Epithelial cell of esophagus (primary cell): ENCODE measurements at regions not wholly inside any gene's neighbourhood (a gene's known extent, or its start where the extent isn't known, plus 50 kb on each side); places are given as distances from the start of the nearest gene placed in this dataset.
"Not testable (repeated sequence)": the region's sequence is repeated elsewhere in the genome, so short reads cannot be mapped to it uniquely, and the experiment has no call there.

ENCODE experiments used
- DNase-seq: peaks from one replicate; pipeline ENCODE4 v3.0.0; 2010; ENCODE audit warnings: low read depth
- H3K4me3 ChIP-seq: 2 replicates; pipeline ENCODE4 v1.5.1; 2011; ENCODE audit warnings: mild to moderate bottlenecking, low read length, control low read depth
- CTCF ChIP-seq: IDR thresholded peaks from 2 replicates; pipeline ENCODE4 v1.5.1; 2011; ENCODE audit warnings: low read depth, mild to moderate bottlenecking, low read length, control low read depth, inconsistent platforms; ENCODE audit not compliant: insufficient read depth; ENCODE audit errors: missing control alignments

DNA sequence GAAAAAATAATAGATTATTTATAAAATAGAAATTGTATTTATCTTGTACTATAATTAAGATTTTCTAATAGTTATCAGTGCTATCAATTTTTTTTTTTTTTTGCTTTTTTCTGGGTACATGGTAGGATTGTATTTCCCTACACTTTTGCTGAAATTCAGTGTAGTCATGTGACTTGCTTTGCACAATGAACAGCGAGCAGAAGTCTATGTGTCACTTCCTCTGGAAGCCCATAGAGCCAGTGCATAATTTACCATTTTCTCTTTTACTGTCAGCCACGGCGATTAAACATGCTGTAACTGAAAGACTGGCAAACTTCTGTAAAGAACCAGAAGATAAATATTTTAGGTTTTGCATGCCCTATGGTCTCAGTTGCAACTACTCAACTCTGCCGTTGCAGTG lies 80.8 kb upstream of the PPP1R12A start:
- no peak for TF ChIP-seq CTCF
- H3K4me3 ChIP-seq: no peak overlapping the region
- no peak for DNase-seq

DNA sequence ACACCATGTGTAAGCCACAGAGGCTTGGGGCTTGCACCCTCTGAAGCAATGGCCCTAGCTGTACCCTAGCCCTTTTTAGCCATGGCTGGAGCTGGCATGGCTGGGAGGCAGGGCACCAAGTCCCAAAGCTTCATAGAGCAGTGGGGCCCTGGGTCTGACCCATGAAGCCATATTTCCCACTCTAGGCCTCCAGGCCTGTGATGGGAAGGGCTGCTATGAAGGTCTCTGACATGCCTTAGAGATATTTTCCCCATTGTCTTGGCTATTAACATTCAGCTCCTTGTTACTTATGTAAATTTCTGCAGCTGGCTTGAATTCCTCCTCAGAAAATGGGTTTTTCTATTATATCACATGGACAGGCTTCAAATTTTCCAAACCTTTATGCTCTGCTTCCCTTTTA lies 68.8 kb upstream of the PPP1R12A start:
- DNase-seq, H3K4me3 ChIP-seq: not testable (repeated sequence)

- no peak for TF ChIP-seq CTCF
- H3K4me3 ChIP-seq: no peak overlapping the region
- DNase-seq: peak; percentile 71
These were observed 66.7 kb upstream of the PPP1R12A start for GRCh38 chr12:80001562-80001961.

DNA sequence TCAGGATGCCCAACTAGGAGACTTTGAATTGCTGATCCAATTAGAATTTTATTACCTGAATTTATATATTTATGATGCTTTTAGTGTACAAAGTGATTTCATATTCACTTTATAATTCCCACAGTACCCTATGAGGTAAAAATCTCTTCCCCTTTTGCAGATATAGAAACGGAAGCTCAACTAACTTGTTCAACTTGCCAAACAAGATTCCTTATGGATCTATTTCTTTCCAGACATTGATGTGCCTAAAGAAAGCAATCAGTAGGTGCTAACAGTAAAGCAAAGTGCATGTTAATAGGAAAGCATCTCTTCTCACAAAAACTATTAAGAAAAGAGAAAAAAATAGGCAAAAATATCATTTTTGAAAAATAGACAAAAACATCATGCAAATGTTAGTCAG lies 65.9 kb upstream of the PPP1R12A start:
- no peak for TF ChIP-seq CTCF
- no peak overlapping the region for H3K4me3 ChIP-seq
- peak; percentile 45 for DNase-seq

GRCh38 chr12:79998554-79998953 lies 63.7 kb upstream of the PPP1R12A start:
- H3K4me3 ChIP-seq: no peak overlapping the region
- no peak for DNase-seq
- no peak for TF ChIP-seq CTCF

- H3K4me3 ChIP-seq: no peak overlapping the region
- no peak for DNase-seq
- no peak for TF ChIP-seq CTCF
These were observed 62.3 kb upstream of the PPP1R12A start for GRCh38 chr12:79997096-79997791.

DNA sequence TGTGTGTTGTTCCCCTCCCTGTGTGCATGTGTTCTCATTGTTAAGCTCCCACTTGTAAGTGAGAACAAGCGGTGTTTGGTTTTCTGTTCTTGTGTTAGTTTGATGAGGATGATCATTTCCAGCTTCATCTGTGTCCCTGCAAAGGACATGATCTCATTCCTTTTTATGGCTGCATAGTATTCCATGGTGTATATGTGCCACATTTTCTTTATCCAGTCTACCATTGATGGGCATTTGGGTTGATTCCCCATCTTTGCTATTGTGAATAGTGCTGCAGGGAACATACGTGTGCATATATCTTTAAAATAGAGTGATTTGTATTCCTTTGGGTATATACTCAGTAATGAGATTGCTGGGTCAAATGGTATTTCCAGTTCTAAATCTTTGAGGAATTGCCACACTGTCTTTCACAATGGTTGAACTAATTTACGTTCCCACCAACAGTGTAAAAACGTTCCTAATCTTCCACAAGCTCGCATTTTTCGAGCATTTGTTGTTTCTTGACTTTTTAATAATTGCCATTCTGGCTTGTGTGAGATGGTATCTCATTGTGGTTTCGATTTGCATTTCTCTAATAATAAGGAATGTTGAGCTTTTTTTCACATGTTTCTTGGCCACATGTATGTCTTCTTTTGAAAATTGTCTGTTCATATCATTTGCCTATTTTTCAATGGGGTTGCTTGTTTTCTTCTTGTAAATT lies 60.6 kb upstream of the PPP1R12A start:
- H3K4me3 ChIP-seq, DNase-seq: not testable (repeated sequence)

- H3K4me3 ChIP-seq: no peak overlapping the region
- TF ChIP-seq CTCF: no peak
- no peak for DNase-seq
These were observed 58.4 kb upstream of the PPP1R12A start for GRCh38 chr12:79993106-79993862.
